ENCODE measurements at regions not wholly inside any gene's neighbourhood (a gene's known extent, or its start where the extent isn't known, plus 50 kb on each side); places are given as distances from the start of the nearest gene placed in this dataset.

DNA sequence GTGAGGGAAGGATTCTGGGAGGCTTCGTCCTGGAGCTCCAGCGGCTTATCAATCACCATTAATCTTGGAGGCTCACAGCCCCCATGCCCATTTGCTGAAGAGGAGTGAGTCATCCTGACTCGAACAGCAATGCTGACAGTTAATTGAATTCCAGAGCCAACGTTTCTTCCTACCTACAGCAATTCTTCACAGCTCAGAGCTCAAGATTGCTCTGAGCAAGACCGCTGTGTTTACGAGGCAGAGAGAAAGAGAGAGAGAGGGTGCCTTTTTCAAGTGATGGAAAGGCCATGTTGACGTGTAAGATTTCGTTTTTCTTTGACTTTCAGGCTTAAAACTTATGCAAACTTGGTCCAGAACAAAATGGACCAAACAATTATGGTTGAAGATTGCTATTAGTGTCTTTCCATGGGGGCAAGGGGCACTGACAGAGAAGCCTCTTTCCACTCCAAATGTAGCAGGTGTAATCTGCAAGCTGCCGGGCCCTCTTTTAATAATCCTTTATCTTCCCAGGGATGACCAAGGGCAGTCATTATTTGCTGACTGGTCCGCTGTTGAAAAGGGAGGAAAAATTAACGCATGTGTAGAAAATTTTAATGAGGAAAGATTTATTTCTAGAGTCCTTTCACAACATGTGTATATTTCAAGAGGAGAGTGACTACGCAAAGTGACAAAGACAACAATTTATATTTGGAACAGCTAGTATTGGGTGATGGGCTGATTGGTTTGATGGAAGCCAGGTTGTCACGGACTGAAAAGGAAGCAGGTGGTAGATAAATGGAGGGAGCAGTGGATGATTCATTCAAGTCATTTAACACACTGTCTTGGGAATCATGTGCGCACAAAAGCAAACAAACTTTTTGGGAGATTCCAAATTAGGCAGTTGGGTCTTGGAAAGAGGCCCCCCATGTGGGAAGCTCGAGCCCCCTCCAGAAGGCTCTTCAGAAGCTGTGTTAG, 136.1 kb upstream of the IRF2BP2 start:
- no peak for DNase-seq

DNA sequence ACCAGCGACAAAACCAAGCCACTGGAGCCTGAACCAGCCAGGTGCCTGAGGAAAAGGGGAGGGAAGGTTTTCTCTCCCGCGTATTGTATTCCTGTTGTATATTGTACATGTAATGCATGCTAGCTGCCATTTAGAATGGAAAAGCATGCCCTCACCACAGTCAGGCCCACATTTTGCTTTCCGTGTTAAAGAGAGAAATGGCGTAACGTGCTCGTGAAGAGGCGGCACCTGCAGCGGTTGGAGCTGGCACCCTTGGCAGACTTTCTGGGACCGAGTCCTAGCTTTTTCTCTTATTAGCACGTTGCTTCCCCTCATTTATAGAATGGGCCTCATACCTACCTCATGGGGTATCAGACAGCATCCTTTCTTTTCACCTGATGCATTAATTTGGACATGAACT, 135.3 kb upstream of the IRF2BP2 start:
- DNase-seq, result peak; percentile 31

DNA sequence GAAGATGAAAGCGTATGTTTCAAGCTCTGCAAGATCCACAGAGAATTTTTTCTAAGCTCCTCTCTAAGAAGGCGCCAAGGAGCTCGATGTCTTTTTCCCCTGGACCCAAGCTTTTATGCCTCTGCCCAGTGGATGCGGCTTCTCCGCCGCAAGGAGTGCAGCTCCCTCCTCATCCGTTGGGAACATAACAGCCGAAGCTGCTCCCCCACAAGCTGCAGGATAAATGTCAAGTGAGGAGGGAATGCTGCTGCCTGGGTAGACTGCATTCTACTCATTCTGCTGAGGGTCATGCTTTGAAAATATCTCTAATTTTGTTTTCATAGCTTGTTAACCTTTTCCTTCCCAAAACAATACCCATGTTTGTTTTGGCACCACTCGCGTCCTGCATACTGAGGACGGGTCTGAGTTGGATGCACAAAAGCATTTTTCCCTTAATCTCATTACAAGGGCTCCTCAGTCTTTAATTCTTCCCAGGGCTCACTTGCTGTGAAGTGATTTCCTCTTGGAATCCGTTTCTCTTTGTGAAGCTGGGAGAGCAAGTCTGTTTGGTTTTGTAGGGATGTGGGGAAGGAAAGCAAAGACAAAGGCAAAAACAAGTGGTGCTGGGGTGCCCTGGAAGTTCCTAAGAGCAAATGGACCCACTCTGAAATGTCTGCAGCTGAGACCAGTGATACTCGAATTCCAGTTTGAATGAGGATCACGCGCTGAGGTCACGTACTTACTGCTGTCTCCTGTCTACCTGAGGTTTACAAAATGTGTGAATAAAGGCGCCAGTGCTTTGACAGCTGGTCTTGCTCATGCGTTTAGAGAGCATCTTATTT, 134.0 kb upstream of the IRF2BP2 start:
- DNase-seq, result peak; percentile 19

DNA sequence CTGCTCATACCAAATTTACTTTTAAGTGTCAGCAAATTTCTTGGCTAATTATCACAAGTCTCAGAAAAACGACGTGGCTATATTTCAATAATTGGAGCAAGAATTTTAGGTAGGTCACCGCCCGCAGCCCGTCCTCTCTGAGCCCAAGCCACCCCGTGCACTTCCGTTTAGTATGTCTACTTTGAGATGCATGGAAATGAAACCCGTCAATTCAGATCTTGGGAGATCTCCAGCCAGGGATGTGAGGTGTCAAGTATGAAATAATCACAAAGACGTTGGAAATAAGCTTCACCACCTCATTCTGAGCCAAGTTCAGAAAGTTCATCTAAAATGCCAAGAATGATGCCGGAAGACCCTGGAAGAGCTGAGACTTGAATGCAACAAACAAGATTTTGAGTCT, 132.6 kb upstream of the IRF2BP2 start:
- no peak for DNase-seq

DNA sequence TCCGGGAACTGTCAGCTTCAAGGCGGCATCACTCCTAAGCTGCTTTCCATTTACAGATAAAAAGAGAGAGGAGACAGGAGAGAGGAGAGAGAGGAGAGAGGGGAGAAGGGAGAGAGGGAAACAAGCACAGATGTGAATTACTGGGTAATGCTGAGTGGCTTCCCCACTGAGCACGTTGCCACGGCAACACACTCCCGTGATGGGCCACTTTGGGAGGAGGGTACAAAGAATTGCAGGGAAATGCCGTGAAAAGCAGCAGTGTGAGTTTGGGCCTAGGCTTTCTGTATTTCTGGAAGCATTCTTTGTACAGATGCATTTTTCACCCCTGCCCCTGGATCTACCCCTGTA, 128.0 kb upstream of the IRF2BP2 start:
- DNase-seq, result no peak

DNA sequence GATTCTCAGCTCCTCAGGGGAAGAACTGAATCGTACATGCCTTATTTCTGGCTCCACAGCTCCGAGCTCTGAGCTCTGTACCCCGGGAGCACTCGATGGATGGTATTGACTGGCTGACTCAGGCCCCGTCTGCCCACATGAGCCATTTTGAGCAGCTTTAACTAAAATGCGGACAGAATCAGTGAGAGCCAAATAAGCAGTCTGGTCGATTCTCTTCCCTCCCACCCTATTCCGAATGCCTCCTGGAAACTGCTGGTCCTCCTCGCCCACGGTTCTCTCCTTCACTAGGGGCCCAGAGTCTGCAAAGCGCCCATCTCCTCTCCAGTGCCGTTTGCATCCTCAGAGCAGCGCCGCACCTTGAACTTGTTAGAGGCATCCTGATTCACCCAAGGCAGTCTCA, 125.9 kb upstream of the IRF2BP2 start:
- no peak for DNase-seq

DNA sequence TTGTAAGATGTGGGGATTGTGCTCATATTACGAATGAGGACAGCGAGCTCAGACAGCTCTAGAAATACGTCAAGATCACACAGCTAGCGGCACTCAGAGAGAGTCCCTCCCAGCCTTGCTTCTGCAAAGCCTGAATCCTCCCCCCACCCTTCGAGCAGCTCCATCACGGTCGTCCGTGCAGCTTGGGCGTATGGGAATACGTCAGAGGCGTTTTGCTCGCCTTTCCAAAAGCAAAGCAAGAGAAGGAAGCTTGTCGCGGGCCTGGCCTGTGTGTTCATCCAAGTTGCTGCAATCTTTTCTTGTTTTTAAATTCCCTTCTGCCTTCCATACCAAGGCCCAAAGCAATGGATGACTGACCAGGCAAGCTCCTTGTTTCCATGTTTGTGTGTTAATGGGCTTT, 125.5 kb upstream of the IRF2BP2 start:
- DNase-seq, result no peak

DNA sequence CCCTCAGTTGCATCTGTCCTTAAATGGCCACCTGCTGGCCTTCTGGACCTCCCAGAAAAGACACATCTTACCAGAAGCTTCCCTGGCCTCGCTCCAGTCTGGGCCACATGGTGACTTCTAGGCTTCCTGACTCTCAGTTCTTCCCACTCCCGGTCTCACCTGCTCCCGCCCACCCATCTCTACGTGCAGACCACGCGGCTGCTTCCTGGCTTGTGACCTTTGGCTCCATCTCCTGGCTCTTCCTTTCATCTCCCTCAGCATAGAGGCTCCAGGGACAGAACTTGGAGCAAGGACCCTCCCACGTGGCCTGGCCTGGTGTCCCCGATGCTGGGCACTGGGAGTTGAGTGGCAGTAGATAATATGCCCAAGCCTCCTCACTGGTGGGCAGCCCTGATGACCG, 124.9 kb upstream of the IRF2BP2 start:
- DNase-seq, result no peak

DNA sequence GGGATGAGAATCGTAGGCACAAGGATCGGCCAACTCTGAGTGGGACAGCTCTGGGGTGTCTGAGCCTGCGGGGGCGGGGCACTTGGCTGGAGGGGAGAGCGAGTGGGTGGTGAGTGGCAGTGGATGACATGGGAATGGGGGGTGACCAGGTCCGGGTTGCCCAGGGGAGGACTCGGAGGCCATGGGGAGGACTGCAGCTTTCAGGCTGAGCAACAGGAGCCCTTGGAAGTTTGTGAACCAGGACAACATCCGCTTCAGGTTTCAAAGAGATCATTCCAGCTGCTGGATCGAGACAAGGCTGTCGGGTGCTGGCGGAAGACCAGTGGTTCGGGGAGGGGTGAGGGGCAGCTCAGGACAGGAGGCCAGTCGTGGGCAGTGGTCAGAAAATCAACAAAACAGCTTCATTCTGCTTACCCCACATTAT, 124.4 kb upstream of the IRF2BP2 start:
- DNase-seq, result no peak

DNA sequence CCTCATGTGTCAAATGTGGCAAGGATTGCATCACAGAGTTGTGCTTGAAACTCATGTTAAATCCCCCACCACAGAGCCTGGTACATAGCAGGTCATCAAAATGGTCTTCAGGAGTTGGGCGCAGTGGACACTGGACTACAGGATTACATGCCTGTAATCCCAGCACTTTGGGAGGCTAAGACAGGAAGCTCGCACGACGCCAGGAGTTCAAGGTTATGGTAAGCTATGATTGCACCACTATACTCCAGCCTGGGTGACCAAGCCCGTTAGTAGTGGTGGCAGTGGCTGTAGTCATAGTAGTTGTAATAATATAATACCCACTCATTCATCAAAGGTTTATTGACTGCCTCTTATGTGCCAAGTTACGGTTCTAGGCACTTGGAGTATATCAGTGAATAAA, 123.4 kb upstream of the IRF2BP2 start:
- DNase-seq, result no peak

DNA sequence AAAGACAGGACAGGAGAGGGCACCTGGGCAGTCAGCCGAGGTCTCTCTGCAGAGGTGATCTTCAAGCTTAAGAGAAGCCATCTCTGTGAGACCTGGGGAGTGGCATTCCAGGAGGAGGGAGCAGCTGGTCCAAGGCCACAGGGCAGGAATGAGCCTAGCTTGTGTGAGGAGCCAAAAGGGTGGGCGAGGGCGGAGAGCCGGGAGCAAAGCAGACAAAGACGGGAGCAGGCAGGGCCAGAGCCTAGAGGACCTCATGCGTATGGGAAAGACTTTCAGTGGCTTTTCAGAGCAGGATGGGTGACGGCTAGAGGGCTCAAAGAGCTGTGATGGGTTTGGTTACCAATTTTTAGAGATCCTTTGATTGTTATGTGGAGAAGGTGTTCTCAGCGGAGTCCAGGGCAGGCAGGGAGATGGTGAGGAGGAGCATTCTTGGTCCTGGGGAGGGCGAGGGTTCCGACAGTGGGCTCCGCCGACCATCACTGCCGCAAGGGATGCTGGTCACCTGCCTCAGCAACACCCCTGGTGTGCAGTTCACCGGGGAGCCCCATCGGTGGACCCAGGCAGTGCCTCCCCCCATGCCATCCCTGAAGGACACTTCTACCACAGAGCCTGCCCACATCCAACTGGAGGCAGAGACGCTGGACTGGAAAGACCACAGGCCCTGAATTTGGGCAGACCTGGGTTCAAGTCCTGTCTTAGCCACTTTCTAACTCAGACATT, 122.9 kb upstream of the IRF2BP2 start:
- no peak for DNase-seq

DNA sequence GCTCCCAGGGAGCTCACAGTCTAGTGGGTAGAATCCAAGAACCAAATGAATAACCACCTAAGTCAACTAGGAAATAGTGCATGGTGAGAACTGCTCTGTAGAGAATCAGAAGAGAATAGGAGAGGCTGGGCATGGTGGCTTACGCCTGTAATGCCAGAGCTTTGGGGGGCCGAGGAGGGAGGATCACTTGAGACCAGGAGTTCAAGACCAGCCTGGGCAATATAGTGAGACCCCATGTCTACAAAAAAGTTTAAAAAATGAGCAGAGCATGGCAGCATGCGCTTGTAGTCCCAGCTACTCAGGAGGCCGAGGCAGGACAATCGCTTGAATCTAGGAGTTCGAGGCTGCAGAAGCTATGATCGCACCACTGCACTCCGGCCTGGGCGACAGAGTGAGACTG, 122.3 kb upstream of the IRF2BP2 start:
- no peak for DNase-seq

DNA sequence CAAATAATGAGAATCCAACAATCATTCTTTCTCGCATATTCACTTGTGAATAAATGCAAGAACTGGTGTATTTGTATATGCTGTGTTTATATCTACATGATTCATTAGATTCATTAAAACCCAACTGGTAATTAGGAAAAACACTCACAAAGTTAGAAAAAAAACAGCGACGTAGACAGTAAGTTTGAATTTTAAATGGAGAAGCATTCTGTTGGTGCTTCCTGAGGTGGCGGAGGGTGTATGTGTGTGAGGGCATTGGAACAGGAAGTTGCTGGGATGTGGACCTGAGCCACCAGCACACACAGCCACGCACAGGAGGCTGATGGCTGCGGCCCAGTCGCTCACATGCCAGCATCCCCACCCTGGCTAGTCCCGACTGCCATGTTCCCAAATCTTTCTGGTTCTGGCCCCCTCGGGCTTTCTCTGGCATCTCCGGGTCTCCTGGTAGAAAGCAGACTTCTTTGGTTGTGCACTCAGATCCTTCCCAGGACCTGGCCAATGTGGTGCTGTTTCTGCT, 121.6 kb upstream of the IRF2BP2 start:
- no peak for DNase-seq

DNA sequence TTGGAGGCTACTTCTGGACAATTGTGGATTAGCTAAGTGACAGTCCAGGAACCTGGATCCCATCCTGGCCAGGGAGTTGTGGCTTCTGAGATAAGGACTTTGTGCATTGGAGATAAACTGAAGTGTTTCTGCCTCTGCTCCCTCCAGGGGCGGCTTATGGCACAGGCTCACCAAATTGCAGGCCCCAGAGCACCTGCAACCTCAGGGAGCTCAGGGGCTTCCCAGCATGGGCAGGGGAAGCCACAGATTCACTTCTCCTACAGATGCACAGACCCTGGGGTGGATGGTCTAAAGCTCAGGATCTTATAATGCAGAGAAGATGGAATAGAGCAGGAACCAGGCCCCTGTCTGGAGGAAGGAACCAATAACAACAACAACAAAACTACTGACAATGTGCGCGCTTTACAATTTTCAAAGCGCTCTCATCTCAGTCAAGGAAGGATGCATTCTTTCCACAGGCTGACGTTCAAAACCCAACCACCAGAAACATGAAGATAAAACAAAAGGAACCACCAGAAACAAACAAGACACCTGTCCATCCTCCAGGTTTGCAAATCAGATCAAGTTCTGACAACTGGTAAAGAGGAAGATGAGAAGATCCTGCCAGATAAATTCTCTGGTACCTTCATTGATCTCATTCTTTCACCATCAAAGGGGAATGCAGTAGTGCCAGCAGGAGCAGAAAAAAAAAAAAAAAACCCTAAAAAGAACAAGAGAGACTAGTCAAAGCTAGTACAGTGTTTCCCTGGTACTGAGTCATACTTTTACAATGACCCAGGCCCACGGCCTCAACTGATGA, 121.0 kb upstream of the IRF2BP2 start:
- no peak for DNase-seq

DNA sequence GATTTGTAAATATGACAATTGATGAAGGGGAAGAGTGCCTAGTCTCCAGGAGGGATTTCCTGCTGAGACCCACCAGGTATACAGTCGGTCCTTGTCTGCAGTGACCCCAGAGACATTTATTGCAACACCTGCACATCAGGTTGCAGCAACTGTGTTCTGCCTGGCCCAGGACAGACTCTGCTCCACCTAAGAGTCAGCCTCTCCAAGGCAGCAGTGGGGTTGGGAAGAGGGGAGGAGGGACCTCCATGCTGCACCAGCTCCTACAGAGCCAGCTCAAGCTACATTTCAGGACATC, 120.4 kb upstream of the IRF2BP2 start:
- no peak for DNase-seq

DNA sequence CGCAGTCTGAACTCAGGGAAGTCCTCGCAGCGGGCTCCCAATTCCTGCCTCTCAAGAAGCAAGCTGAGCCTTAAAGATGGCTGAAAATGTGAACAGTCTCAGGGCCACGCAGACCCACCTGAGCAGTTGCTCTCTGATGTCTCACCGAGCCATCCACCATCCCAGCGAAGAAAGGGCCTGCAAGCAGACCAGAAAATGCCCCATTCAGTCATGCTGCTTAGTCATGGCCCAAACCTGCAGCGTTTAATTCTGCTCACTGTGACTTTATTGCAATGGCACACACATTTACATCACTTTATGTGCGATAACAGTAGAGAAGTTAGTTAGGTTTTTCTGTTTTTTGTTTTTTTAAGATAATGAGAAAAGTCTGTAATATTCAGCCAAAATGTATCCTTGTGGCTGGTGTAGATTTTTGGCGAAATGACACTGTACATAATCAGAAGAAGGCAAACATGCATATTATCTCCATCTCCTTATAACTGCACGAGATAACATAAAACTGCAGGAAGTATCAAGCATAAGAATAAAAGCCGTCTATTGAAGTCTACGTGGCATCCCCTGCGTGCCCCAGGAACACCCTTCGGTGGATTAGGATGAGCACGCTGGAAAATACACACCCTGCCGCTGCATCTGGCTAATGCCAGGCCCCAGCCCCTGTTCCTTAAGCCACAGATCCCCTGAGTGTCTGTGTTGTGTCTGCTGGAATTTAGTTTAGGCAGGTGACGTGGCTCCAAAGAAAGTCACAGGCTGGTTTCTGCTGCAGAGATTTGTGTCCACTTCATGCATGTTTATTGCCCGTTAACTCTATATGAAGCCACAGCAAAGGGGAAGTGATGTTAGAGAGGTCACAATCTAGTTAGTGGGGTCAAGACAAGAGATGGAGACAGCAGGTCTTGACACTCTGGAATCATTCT, 119.8 kb upstream of the IRF2BP2 start:
- no peak for DNase-seq

DNA sequence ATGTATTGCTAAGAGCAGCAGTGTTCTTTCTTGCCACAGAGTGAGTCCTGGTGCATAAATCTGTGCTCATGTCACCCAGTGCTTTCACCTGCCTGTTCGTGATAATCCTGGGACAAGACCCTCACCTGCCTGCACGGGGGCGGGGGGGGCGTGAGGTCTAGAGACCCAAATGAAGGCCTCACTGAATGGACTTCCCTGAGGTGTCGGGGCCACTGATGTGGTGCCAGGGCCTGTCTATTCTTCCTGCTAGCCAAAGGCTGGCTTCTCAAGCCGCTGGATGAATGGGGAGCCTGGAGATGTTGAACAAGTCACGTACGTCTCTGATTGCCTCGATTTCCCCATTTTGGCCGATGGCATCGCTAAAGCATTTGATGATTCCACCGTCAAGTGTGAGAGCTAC, 118.8 kb upstream of the IRF2BP2 start:
- DNase-seq, result no peak

DNA sequence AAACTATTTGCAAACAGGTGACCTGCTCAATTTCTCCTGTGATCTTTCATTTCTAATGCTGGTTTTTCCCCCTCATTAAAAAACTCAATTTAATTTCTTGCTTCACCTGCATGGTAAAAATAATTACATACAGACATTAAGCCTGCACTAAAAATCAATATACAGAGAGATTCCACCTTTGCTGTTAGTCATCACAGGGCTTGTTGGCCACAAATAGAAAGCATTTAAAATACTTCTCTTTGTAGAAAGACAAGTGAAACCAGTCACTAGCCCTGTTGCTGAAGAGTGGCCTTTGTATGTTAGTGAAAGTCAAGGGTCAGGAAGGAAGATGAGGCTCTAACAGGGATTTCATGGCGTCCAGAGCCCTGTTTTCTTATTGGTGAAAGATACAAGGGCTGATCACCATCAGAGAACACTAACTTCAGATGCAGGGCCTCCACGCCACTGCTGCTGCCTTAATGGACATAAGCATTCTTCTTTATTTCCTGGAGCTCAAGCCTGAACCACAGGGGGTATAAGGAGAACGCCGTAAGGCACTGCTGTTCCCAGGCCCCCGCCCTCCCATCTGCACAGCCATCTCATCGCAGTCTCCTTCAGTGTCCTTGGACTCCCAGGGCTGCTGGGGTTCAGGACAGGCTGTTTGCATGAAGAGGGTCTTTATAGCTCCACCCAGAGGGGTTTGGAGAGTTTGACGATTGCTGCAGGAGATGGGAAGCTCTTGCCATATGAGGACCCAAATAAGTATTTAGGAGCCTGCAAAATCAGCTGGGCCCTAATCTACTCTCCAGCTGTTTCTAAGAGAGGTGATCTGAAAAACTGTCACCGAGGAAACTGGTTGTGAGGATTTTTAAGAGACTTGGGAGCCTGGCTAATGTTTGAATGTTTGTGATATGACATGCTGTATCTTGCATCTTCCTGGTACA, 117.3 kb upstream of the IRF2BP2 start:
- no peak for DNase-seq

DNA sequence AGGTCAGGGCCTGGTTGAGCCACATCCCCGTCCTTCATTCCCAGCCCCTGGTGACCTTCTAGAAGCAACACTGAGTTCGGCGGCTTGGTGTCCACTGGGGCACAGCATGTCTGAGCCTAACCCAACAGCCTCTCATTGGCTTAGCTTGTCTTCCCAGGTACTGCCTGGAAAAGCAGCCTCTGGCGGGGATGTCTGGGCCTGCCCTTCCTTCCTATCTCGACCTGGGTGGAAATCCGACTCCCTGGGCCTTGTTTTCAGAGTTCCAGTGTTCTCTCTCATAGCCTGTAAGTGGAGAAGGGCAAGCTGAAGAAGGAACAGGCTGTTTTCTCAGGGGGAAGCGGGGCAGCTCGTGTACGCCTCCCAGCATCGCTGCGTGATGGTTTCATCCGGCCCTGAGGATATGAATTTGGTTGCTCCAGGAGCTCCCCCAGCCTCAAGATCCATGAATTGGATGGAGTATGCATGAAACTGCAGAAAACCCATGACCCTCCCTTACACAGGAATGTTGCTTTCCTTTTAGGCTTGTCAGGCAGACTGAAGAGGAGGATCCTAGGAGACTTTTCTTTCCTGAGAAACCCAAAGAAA, 116.5 kb upstream of the IRF2BP2 start:
- peak; percentile 94 for DNase-seq

All from NCI-H2107 (cell line).